22Rv1 (cell line): ENCODE measurements at regions not wholly inside any gene's neighbourhood (a gene's known extent, or its start where the extent isn't known, plus 50 kb on each side); places are given as distances from the start of the nearest gene placed in this dataset.

Source experiments
- ZFX ChIP-seq: fragments of 450-650 bp; IDR thresholded peaks from 2 replicates; pipeline ENCODE4 v1.6.1; 2017; ENCODE audit warnings: antibody characterized with exemption, borderline replicate concordance
- TF ChIP-seq, protein P1 (sequence below): fragments of 450-650 bp; IDR thresholded peaks from 2 replicates; pipeline ENCODE4 v1.5.1; 2017; ENCODE audit warnings: mild to moderate bottlenecking

DNA sequence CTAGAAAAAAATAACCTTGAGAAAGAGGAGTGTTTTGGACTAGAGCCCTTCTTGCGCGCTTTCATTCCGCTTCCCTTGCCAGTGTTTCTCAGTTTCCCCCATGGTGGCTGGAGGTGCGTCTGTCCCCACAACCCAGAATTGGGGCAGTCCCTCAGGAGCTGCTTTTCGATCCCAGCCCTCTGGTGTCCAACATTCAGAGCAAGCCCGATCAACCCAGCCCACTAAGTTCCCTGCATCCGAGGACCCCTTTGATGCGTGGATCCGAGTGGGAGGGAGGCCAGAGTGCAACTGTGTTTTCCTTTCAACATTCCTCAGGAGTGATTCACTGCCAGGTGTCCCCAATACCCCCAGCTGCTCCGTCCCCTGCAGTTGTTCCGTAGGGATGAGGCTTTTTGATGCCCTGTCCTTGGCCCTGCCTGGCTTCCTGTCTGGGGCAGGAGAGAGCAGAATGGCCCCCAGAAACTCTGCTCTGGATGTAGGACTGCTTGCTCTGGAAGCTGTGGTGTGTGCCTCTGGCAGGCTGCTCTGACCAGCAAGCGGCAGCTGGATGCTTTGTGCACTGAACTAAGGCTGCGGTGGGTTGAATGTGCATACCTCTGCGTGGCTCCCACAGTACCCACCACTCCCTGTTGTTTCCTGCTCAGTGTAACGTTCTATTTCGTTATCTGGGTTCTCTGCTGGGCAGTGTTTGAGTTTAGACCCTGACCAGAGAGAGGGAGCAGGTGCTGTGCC is 117.5 kb downstream of the BOD1 start:
- TF ChIP-seq, protein P1, sequence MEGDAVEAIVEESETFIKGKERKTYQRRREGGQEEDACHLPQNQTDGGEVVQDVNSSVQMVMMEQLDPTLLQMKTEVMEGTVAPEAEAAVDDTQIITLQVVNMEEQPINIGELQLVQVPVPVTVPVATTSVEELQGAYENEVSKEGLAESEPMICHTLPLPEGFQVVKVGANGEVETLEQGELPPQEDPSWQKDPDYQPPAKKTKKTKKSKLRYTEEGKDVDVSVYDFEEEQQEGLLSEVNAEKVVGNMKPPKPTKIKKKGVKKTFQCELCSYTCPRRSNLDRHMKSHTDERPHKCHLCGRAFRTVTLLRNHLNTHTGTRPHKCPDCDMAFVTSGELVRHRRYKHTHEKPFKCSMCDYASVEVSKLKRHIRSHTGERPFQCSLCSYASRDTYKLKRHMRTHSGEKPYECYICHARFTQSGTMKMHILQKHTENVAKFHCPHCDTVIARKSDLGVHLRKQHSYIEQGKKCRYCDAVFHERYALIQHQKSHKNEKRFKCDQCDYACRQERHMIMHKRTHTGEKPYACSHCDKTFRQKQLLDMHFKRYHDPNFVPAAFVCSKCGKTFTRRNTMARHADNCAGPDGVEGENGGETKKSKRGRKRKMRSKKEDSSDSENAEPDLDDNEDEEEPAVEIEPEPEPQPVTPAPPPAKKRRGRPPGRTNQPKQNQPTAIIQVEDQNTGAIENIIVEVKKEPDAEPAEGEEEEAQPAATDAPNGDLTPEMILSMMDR = no peak
- no peak for TF ChIP-seq ZFX
